Bronchial epithelial cell (primary cell): ENCODE measurements at regions not wholly inside any gene's neighbourhood (a gene's known extent, or its start where the extent isn't known, plus 50 kb on each side); places are given as distances from the start of the nearest gene placed in this dataset.

Source experiments
- DNase-seq: peaks from one replicate; pipeline ENCODE4 v3.0.0-alpha.2; 2010; ENCODE audit warnings: low read depth
- FAIRE-seq: peaks from 2 replicates; lab custom pipeline; 2011; peaks lifted over from hg19 to GRCh38; lab: Jason Lieb, UNC
- H3K27me3 ChIP-seq: 2 replicates; pipeline ENCODE4 v1.5.1; 2011; ENCODE audit warnings: low read length; ENCODE audit not compliant: control insufficient read depth, insufficient read depth
- H3K36me3 ChIP-seq: 2 replicates; pipeline ENCODE4 v1.5.1; 2011; ENCODE audit warnings: low read length; ENCODE audit not compliant: control insufficient read depth, insufficient read depth
- H3K4me3 ChIP-seq: 2 replicates; pipeline ENCODE4 v1.5.1; 2011; ENCODE audit warnings: mild to moderate bottlenecking, low read depth, low read length, control low read depth
- TF ChIP-seq, protein P1 (sequence below): IDR thresholded peaks from 2 replicates; pipeline ENCODE4 v1.5.1; 2011; ENCODE audit warnings: mild to moderate bottlenecking, moderate library complexity, low read length, control low read depth, inconsistent platforms; ENCODE audit not compliant: insufficient read depth, severe bottlenecking

DNA sequence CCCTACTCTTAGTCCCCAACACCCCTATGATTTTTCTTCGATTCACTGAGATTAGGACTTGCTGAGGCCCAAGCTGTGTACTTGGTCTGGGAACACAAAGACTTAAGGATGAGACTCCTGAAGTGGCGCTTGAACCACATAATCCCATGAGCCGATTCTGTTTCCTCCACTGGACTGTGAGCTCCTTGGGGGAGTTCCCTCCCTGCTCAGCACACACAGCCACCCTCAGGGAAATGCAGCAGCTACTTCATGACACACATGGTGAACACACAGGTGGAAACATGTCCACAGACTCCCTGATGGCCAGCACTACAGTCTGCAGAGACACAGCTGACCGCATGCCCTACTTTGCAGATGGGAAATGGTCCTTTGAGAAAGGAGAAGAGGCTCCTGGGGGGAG, 101.1 kb downstream of the C5orf15 start:
- peaks cover 5% of the 10 kb centered on the region for H3K27me3 ChIP-seq
- H3K36me3 ChIP-seq, result no peaks in the 10 kb centered on the region
- FAIRE-seq (no peak), DNase-seq (peak; percentile 70)
- TF ChIP-seq, protein P1, sequence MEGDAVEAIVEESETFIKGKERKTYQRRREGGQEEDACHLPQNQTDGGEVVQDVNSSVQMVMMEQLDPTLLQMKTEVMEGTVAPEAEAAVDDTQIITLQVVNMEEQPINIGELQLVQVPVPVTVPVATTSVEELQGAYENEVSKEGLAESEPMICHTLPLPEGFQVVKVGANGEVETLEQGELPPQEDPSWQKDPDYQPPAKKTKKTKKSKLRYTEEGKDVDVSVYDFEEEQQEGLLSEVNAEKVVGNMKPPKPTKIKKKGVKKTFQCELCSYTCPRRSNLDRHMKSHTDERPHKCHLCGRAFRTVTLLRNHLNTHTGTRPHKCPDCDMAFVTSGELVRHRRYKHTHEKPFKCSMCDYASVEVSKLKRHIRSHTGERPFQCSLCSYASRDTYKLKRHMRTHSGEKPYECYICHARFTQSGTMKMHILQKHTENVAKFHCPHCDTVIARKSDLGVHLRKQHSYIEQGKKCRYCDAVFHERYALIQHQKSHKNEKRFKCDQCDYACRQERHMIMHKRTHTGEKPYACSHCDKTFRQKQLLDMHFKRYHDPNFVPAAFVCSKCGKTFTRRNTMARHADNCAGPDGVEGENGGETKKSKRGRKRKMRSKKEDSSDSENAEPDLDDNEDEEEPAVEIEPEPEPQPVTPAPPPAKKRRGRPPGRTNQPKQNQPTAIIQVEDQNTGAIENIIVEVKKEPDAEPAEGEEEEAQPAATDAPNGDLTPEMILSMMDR, result no peak
- no peak overlapping the region for H3K4me3 ChIP-seq

DNA sequence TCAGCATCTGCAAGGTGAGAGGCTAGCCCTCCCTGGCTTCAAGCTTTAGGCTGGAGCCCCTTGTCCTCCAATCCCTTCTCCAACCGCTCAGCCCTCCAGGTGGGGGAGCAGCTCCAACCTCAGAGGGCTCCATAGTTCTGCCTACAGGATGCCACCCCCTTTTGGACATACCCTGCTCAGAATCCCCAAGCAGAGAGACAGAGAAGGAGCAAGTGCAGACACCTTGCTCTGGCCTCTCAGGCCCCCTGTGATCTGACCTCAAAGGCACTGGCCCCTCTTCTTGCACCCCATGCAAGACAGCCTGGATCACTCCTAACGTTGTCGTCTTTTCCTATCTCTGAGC, 101.6 kb downstream of the C5orf15 start:
- Histone ChIP-seq H3K27me3 (peaks cover 5% of the 10 kb centered on the region), H3K36me3 (no peaks in the 10 kb centered on the region), H3K4me3 (no peak overlapping the region)
- TF ChIP-seq, protein P1, result no peak
- DNase-seq, result no peak
- FAIRE-seq, result no peak

GRCh38 chr5:133866160-133866902, 102.1 kb downstream of the C5orf15 start:
- TF ChIP-seq, protein P1, result no peak
- DNase-seq (no peak), FAIRE-seq (no peak)
- no peak overlapping the region for H3K4me3 ChIP-seq
- peaks cover 5% of the 10 kb centered on the region for H3K27me3 ChIP-seq
- H3K36me3 ChIP-seq, result no peaks in the 10 kb centered on the region

- TF ChIP-seq, protein P1, result no peak
- no peaks in the 10 kb centered on the region for H3K36me3 ChIP-seq
- FAIRE-seq, result no peak
- H3K4me3 ChIP-seq, result no peak overlapping the region
- DNase-seq, result no peak
- H3K27me3 ChIP-seq, result peaks cover 7% of the 10 kb centered on the region
Measured at GRCh38 chr5:133865113-133865512, 103.3 kb downstream of the C5orf15 start.

- Histone ChIP-seq H3K36me3 (no peaks in the 10 kb centered on the region), H3K27me3 (peaks cover 7% of the 10 kb centered on the region), H3K4me3 (no peak overlapping the region)
- DNase-seq, result no peak
- TF ChIP-seq, protein P1, result no peak
- FAIRE-seq, result no peak
Measured at GRCh38 chr5:133864711-133865110, 103.7 kb downstream of the C5orf15 start.
